Testis (tissue), 2 donors: ENCODE measurements at regions not wholly inside any gene's neighbourhood (a gene's known extent, or its start where the extent isn't known, plus 50 kb on each side); places are given as distances from the start of the nearest gene placed in this dataset.

Experiments used
- DNase-seq: peaks from one replicate; pipeline ENCODE4 v3.0.0-alpha.2; 2019
- H3K27ac ChIP-seq, 2 donors: fragments of 200-600 bp; sonication (generic); one replicate each; pipeline ENCODE4 v1.5.1; 2019
- H3K27me3 ChIP-seq: fragments of 200-600 bp; sonication (generic); one replicate; pipeline ENCODE4 v1.5.1; 2019
- H3K36me3 ChIP-seq: fragments of 200-600 bp; sonication (generic); one replicate; pipeline ENCODE4 v1.5.1; 2017; ENCODE audit warnings: low read depth; ENCODE audit errors: missing control alignments
- H3K4me1 ChIP-seq: fragments of 200-600 bp; sonication (generic); one replicate; pipeline ENCODE4 v1.5.1; 2019
- H3K4me3 ChIP-seq, 2 donors: fragments of 200-600 bp; sonication (generic); one replicate each; pipeline ENCODE4 v1.5.1; 2017 to 2019
- H3K9me3 ChIP-seq: fragments of 200-600 bp; sonication (generic); one replicate; pipeline ENCODE4 v1.5.1; 2017
- CTCF ChIP-seq, 3 experiments: fragments of 450-650 bp in 2 of 3; fragments of 200-600 bp in 1 of 3; sonication (generic) in 1 of 3; IDR thresholded peaks; one replicate each; pipeline ENCODE4 v1.5.1; 2016 to 2019; ENCODE audit warnings: antibody characterized with exemption in 3 of 3, mild to moderate bottlenecking in 2 of 3, moderate library complexity in 1 of 3
- POLR2A ChIP-seq: fragments of 450-650 bp; IDR thresholded peaks from one replicate; pipeline ENCODE4 v1.6.1; 2017; ENCODE audit warnings: antibody characterized with exemption, mild to moderate bottlenecking, moderate library complexity
- WGBS, 2 donors: methylation state at CpG; one replicate each; pipeline ENCODE4 v1.1.5; 2018; 5-methylcytosine and 5-hydroxymethylcytosine counted together
- intact Hi-C: fragments of 100-400 bp; cut with DNase I; formaldehyde crosslinking; loops from one replicate; pipeline ENCODE4 v1.15.1; 2023; ENCODE audit warnings: low total_unique reads

GRCh38 chr13:99896369-99897075 lies 75.0 kb downstream of the ZIC5 start:
- TF ChIP-seq POLR2A (no peak), CTCF (IDR thresholded peaks at IDR 0.05) (no peak)
- WGBS, 2 donors, result 46 to 50% methylated on average over 35 to 37 of the region's 37 CpGs
- no peaks in the 10 kb centered on the region for H3K36me3 ChIP-seq
- H3K27ac ChIP-seq, result no peak overlapping the region
- H3K4me1 ChIP-seq, result peaks cover 9% of the 10 kb centered on the region
- H3K27me3 ChIP-seq, result no peaks in the 10 kb centered on the region
- H3K4me3 ChIP-seq, result no peak overlapping the region
- no peak for DNase-seq
- H3K9me3 ChIP-seq, result no peaks in the 10 kb centered on the region
- intact Hi-C loops, result no loop called here

DNA sequence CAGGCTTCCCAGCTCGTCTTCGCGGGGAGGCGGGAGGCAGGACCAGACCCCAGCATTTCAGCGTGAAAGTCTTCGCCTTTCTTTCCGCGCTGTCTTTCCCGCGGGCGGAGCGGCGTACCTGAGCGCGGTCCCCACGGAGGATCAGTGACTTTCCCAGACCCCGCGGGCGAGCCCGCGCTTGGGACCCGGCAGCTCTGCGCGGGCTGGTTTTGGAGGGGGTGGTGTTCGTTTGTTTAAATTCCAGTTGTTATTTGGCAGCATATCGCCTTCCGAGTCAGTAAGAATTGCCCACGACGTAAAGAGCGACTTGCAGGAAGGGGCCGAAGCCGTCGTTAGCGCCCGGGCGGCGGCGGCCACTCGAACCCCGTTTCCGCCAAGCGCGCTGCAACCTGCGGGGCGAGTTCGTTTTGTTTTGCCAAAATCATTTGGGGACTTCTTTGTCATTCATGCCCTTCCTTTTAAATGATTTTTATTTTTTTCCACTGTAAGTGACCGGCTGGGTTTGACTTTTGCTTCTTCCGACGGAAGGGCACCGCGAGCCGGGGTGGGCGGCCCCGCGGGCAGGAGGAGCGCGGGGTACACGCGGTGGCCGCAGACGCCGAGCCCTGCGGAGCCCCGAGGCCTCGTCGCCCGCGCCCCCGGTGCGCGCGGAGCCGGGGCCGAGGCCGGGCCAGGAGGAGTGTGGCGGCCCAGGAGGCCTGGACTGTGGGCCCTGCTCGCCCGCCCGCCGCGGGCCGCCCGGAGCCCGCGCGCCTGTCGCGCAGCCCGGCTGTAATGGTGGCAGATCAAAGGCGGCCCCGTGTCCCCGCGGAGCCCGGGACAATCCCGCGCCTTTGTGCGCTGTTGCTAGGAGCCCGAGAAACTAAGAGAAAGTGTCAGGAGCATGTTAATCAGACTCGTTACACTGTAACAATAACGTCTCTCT lies 75.9 kb downstream of the ZIC5 start:
- Histone ChIP-seq H3K27me3 (no peaks in the 10 kb centered on the region), H3K27ac (no peak overlapping the region), H3K4me3 (peak overlapping the region; percentile 12 to 24), H3K4me1 (peaks cover 9% of the 10 kb centered on the region), H3K9me3 (no peaks in the 10 kb centered on the region), H3K36me3 (no peaks in the 10 kb centered on the region)
- DNase-seq, result no peak
- TF ChIP-seq CTCF (IDR thresholded peaks at IDR 0.05) (no peak), POLR2A (no peak)
- intact Hi-C loops, result no loop called here
- 5 to 13% methylated on average over 35 to 99 of the region's 100 CpGs for WGBS, 2 donors

DNA sequence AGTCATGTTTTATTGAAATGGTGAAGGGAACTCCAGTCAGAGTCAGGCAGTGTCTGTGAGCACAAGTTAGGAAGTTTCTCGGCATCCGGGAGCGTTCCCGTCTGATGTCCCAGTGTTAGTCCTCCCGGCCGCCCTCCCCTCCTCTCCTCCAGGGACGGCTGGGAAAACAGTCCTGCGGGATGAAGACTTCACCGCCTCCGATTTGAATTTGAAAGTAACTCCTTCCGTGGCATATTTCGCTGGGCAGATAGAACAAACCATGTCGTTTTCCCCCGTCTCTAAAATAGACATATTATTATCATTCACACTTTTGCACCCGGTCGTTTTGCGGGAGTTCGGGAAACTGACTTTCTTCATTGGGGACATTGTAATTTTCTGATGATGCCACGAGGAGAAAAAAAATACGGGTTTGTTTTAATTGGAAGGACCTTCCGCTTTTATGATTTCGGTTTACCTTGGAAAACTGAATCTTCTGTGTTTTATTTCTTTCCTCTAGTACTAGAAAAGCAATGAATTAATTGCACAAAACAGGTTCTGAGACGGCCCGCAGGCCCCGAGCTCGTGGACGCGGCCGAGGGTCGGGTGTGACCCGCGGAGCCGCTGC lies 76.6 kb downstream of the ZIC5 start:
- no peak overlapping the region for H3K27ac ChIP-seq
- intact Hi-C loops, result no loop called here
- 6% methylated on average over 24 to 33 of the region's 33 CpGs for WGBS, 2 donors
- no peak for TF ChIP-seq POLR2A
- no peak for TF ChIP-seq CTCF (IDR thresholded peaks at IDR 0.05)
- no peaks in the 10 kb centered on the region for H3K27me3 ChIP-seq
- DNase-seq, result no peak
- no peaks in the 10 kb centered on the region for H3K9me3 ChIP-seq
- H3K4me1 ChIP-seq, result peaks cover 9% of the 10 kb centered on the region
- no peaks in the 10 kb centered on the region for H3K36me3 ChIP-seq
- H3K4me3 ChIP-seq, result peak overlapping the region; percentile 12 to 24

- DNase-seq, result no peak
- TF ChIP-seq POLR2A (no peak), CTCF (IDR thresholded peaks at IDR 0.05) (no peak)
- Histone ChIP-seq H3K4me1 (peaks cover 9% of the 10 kb centered on the region), H3K4me3 (no peak overlapping the region), H3K9me3 (no peaks in the 10 kb centered on the region), H3K27ac (no peak overlapping the region), H3K27me3 (no peaks in the 10 kb centered on the region), H3K36me3 (no peaks in the 10 kb centered on the region)
- intact Hi-C loops, result no loop called here
- WGBS, 2 donors, result 65 to 75% methylated on average over 9 to 13 of the region's 13 CpGs
These were observed 77.3 kb downstream of the ZIC5 start for GRCh38 chr13:99894105-99894839.
